Posterior vena cava (tissue), 2 donors: ENCODE measurements at regions not wholly inside any gene's neighbourhood (a gene's known extent, or its start where the extent isn't known, plus 50 kb on each side); places are given as distances from the start of the nearest gene placed in this dataset.
"Not testable (repeated sequence)": the region's sequence is repeated elsewhere in the genome, so short reads cannot be mapped to it uniquely, and the experiment has no call there.

Experiments
- DNase-seq: peaks from one replicate; pipeline ENCODE4 v3.0.0-alpha.2; 2020; ENCODE audit warnings: low spot score
- intact Hi-C, 2 donors: fragments of 100-400 bp; cut with DNase I; formaldehyde crosslinking; loops; one replicate each; pipeline versions ENCODE4 v1.14.1 to v1.14.2; 2022 to 2023
- donor health status: DM: yes; HTN: yes; CAD: no.
- donor health status: DM: yes; HTN: yes; CAD: no.

DNA sequence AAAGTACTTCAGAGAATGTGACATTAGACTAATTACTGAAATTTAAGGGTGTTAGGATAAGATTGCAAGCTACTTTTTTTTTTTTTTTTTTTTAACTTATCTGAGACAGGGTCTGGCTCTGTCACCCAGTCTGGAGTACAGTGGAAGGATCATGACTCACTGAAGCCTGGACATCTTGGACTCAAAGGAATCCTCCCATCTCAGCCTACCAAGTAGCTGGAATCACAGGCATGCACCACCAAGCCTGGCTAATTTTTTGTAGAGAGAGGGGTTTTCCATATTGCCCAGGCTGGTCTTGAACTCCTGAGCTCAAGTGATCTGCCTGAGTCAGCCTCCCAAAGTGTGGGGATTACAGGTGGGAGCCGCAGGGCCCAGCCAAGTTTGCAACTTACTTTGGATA is 1246.0 kb upstream of the ZEB2 start:
- intact Hi-C loops: no loop called here
- no peak for DNase-seq

DNA sequence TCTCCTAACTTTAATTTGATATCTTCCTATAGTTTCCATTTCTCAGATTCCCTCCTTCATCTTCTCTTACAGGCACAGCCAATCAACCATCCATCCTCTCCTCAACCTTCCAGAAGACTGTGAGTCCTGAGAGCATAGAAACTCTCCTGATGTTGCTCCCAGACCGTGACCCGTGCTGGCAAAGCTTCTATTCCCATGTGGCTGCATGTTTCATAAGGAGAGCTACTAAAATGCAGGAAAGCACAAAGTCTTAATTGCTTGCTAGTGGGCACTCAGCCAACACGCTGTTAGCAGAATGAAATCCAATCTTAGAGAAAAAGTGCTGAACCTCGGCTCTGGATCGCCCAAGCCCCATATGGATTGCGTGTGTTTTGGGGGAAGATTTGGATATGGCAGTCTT is 1244.7 kb upstream of the ZEB2 start:
- intact Hi-C loops: no loop called here
- DNase-seq: no peak

DNA sequence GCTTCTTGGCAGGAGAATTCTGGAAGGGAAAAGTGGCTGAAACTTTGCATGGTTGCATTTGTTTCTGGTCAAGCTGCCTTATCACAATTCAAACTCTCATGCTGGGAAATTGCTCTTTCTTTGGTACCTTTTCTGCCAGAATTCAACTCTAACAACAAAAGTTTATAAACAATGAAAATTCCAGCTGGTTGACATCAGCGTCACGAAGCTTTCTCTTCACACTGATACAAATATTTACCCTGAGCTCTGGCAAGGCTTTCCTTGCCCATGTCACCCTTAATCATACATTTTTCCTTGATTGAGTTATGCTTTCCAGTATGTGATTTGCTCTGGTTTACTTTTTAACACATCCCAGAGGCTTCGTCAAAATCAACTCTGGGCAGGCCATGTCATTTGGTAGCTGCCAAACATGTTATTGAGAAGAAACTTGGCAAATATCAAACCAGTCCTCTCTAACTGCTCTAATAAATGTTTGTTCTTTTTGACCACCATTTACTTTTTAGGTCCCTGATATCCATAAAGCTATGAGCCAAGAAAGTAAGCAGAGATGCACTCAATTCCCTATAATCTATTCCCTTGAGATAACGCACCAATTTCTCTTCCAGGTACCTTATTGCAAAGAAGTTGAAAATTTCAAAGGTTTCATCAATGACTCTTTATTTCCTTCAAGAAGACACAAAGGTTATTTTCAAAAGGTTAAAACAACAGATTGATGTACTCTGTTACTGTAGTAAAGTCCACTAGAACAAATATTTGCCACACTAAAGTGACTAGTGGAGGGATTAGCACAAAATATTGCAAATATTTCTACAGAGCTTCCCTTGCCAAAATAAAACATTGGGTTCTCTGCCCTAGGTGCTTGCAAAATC is 1241.1 kb upstream of the ZEB2 start:
- intact Hi-C loops: no loop called here
- no peak for DNase-seq

DNA sequence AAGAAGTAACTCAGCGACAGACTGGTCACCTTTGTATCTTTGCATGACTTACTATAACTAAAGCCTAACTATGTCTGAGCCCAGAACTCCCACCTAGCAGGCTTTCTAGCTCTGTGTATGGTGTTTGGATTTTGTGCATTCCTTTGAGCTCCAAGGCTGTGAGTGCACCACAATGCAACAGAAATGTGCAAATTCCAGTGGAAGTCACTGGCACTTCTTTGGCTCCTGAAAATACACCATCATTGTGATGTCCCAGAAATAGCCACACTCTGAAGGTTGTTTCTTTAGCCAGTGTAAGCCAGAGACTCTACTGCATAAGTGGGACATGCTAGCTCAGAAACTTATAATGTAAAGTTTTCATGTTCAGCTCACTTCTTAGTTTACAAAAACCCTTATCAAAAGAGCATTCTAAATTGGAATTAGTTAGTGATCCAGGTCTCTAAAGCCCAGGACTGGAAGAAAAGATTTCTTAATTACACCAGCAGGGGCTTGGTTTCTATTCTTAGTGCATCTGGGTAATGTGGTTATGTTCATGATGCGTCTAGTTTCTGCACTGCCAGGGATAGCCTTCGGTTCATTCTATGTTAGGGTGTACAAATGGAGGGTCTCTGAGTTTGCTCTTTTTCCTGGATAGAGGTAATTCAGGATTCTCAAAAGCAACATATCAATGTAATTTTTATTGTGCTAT is 1239.5 kb upstream of the ZEB2 start:
- no peak for DNase-seq
- intact Hi-C loops: loop anchor here in 1 of 2 donors (10.0 kb wide), 1 partner anchor 1245 kb away; no protein-coding TSS in a partner anchor

DNA sequence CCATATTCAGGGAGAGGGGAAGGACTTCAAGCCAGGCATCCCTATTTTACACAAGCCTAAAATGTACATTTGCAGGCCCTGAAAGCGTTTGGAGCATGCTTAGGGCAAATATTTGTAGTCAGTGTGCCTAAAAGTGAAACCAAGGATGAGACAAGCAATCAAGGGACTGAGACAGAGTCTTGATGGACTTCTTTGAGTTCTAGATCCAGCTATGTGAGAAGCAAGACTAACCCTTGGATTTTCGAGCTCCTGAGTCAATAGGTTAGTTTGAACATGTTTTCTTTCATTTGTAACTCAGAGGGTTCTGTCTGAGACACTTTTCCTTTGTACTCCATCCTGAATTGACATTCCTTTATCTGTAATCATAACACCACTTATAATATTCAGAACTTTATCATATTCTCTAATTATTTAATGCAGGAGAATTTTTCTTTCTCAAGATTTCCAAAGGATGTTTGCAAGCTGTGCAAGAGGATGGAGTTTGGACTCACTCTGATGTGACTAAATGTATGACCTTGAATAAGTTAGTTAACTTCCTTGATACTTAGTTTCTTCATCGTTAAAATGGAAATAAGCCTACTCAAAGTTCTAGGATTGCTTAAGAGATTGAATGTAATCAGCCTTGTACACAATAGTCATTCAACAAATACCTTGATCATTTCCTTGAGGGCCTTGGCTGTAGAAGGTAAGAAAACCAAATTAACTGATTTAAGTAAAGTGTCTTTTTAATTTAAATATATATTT is 1237.8 kb upstream of the ZEB2 start:
- DNase-seq: no peak
- intact Hi-C loops: loop anchor here in 1 of 2 donors (10.0 kb wide), 1 partner anchor 1243 kb away; no protein-coding TSS in a partner anchor

DNA sequence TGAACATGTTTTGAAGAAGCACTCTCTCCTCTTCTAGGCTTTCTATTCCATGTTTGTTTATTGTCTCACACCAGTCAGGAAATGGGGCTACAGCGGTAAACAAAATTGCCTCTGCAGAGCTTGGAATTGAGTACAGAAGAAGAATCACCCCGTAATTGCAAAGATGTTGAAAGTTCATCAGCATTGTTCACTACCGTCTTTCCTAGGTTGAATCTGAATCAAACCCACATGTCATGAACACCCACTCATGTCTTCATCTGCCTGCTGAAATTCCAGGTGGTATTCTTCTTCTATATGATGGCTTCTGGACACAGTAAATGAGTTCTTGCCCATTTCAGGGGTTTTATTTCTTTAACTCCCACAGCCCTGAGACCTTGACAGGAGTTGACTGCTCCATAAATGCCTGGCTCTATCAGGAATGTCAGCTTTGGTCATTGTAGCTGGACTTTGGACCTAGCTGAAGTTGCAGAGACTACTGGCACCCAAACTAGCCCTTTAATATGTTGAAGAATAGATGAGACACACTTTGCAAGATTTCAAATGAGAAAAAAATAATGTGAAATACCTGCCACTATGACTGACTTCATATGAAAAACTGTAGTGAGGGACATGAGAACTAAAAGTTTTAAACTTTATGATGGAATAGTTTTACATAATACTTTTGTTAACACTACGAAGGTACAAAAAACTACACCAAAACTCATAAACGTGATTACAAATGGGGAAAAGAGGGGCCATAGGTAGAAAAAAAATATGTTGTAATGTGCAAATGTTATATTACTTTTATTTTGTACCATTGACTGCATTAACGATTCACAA is 1235.3 kb upstream of the ZEB2 start:
- intact Hi-C loops: loop anchor here in 1 of 2 donors (10.0 kb wide), 1 partner anchor 1240 kb away; no protein-coding TSS in a partner anchor
- DNase-seq: no peak

DNA sequence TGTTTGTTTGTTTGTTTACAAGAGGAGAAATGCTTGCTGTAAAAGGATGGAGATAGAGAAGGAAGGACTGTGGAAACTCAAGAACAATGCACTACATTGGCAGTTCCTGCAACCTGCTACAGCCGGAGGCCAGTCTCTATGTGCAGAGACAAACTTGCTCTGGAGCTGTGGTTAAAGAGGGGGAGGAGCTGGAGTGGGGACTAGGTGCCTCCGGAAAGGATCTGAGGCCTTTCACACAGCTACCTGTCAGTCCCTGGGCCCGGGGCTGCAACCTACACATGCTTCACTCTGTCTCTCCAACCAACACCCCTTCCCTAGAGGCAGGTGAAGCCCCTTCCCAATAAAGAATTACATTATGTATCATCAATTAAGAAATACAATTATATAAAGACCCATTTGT is 1234.0 kb upstream of the ZEB2 start:
- DNase-seq: peak; percentile 64
- intact Hi-C loops: loop anchor here in 1 of 2 donors (10.0 kb wide), 1 partner anchor 1239 kb away; no protein-coding TSS in a partner anchor

DNA sequence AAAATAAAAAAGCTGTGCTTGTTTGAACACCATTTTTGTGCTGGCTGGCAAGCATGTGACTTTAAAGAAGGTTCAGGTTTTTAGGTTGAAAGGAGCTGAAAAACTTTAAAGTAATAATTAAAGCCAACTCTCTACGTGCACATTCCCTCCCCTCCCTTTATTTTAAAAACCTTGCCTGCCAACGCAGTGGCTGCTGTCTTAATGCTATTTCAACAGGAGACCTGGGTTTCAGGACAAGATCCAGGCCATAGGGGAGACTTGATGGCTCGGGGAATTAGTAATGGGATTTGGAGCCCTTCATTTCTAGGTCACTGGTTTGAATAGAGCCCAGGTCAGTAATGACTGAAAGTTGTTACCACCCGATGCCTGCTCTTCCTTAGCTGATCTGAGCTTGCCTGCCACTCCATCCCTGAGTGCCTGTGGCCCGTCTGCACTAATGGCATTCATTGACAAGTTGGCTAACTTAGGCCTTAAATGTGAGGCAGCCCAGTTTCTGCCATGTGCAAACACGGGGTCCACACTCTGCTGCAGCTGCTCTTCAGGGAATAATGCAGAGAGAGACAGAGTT is 1233.2 kb upstream of the ZEB2 start:
- DNase-seq: no peak
- intact Hi-C loops: loop anchor here in 1 of 2 donors (10.0 kb wide), 1 partner anchor 1238 kb away; no protein-coding TSS in a partner anchor

DNA sequence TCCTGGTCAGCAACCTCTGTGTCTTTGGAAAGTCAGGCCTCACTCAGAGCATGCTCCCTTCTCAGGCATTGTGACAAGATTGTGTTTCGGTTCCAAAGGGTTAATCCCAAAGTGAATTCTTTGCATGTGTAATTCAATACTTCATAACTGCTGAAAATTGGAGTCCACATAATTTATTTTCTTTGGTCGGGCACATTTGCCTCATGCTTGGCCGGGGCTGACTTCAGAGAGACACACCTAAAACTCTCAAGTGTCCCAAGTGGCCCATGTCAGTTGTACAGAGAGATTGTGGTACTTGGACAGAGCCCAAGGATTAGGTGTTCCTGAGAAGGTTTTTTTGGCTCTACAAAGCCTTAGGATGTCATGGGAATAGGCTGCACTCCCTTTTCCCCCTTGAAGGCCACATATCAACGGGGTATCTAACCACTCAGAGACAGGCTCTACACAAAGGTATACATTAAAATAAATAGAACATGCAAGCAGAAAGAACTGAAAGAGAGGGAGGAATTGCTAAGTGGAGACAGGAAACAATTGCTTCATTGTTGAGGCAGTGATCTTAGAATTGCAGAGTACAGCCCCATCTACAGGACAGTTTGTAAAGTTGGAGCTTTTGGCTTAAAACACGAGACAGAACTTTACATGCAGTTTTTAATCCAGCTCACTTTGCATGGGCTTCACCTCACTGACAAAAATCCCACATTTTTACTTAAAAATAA is 1232.3 kb upstream of the ZEB2 start:
- intact Hi-C loops: loop anchor here in 1 of 2 donors (10.0 kb wide), 1 partner anchor 1237 kb away; no protein-coding TSS in a partner anchor
- no peak for DNase-seq

DNA sequence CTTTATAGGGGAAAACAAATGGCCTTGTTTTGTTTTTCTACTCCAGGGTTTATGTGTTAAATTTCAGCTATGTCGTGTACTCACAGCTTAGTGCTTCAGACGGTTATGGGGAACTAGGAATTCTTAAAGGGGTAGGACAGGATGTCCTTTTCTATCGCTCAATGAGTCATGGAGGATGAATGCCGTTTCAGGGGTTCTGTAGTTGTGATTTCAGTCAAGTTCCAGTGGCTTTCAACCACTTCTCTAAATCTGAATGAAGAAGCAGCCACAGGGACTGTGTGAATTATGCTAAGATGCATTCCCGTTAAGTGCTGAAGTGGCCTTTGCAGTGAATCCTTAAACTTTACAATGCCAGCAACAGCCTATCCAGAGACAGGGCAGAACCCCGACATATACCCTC is 1231.7 kb upstream of the ZEB2 start:
- no peak for DNase-seq
- intact Hi-C loops: loop anchor here in 1 of 2 donors (10.0 kb wide), 1 partner anchor 1237 kb away; no protein-coding TSS in a partner anchor

DNA sequence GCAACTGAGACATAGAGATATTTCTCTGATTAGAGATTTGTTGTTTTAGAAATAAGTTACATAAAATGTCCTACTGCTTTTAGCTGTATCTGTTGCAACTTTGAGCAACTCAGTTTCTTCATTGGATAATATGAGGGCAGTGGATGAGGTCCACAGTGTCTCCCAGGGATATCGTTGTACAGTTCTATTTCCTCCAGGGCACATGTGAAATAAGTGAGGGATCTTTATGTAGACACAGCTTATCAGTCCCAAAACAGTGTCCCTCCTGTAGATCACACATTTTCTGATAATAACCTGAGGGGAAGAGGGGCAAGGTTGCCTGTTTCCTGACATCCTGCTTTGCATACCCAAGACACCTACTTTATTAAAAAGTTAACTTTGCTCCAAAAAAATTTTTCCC is 1231.2 kb upstream of the ZEB2 start:
- DNase-seq: no peak
- intact Hi-C loops: loop anchor here in 1 of 2 donors (10.0 kb wide), 1 partner anchor 1236 kb away; no protein-coding TSS in a partner anchor

DNA sequence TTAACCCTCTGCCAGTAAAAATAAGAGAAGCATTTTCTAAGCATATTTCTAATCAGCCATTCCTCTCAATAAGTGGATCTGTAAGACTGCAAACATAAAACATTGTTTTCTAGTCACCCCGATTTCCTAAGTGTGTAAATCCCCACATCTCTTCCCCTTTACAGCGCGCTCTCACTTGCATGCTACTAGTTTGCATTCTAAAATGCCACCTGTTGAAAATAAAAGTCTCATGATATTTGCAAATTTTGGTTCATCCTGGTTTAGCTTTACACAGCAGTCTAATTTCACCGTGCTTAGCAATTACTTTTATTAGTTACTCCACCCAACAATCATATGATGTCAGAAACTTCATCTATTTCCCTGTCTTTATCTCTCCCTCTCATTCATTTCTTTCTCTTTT is 1230.7 kb upstream of the ZEB2 start:
- no peak for DNase-seq
- intact Hi-C loops: loop anchor here in 1 of 2 donors (10.0 kb wide), 1 partner anchor 1236 kb away; no protein-coding TSS in a partner anchor

DNA sequence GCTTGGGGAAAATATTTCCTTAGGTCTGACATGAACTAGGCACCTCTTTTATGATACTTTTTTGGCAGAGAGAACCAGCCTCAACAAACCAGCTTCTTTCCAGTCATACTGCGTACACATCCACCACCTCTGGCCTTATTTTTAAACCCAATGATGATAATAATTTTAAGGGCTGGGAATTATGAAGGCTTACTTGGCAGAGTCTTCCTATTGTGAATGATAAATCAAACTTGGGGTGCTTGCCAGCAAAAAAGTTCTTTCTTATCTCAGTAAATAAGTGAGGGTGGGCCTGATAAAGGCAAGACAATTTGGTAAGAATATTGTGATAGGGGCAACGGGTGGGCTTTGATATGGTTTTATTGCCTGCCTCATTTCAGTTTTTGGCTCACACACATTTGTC is 1230.2 kb upstream of the ZEB2 start:
- intact Hi-C loops: loop anchor here in 1 of 2 donors (10.0 kb wide), 1 partner anchor 1235 kb away; no protein-coding TSS in a partner anchor
- DNase-seq: no peak

DNA sequence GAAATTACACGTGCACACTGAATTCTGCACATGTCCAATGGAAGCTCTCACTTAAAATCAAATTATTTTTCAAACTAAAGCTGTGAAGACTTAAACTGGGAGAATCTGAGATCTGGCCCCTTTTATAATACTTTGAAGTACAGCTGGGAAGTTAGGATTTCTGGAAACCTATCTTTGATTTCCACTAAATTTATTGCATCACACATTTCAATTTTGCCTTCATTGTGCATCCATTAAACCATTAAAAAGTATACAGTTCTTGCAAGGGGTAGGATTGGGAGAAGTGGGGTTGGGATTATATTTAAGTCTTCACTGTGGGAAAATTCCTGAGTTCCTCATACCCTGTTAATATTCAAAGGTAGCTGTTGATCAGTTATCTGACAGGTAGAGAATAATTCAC is 1229.6 kb upstream of the ZEB2 start:
- intact Hi-C loops: loop anchor here in 1 of 2 donors (10.0 kb wide), 1 partner anchor 1355 kb away; no protein-coding TSS in a partner anchor

DNA sequence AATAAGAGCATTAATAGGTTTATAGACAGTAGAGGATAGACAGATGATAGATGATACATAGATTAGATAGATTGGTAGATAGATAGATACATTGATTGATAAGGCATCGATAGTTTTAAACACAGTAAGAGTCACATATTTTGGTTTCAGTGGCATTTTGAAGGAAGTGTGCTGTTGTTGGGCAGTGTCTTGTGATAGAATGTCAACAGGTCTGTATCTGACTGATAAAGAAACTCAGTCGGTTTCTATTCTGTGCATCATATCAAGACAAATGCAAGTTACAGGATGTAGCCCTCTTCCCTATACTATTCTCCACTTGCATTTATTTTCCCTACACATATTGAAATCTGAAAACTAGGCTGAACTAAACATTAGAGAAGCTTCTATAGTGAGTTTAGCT is 1229.0 kb upstream of the ZEB2 start:
- DNase-seq: no peak
- intact Hi-C loops: loop anchor here in 1 of 2 donors (10.0 kb wide), 1 partner anchor 1354 kb away; no protein-coding TSS in a partner anchor

More for the DNA sequence above, 1229.6 kb upstream of the ZEB2 start:
- DNase-seq: no peak

DNA sequence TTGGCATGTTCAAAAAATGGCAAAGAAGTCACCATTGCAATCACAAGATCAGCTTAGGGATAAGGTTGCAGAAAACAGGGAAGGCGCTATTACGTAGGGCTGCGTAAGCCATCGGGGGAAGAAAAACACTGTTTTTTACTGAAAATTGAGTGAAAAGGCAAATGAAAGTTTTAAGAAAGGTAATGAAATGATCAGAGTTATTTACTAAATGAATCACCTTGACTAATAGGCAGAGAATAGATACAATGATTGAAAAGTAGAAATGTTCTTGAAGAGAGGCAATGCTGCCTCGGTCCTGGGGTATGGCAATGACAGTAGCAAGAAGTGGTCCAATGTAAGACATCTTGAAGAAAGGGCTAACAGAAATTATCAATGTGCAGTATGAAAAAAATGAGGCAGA is 1227.8 kb upstream of the ZEB2 start:
- no peak for DNase-seq
- intact Hi-C loops: loop anchor here in 1 of 2 donors (10.0 kb wide), 1 partner anchor 1353 kb away; no protein-coding TSS in a partner anchor

DNA sequence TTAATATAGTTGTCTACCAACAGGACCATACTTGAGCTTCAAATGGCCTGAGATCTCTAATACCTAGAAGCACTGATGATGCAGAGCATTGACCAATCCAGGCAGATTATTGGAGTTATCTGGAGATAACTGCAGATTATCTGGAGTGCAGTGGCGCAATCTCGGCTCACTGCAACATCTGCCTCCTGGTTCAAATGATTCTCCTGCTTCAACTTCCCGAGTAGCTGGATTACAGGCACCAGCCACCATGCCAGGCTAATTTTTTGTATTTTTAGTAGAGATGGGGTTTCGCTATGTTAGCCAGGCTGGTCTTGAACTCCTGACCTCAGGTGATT is 1225.4 kb upstream of the ZEB2 start:
- intact Hi-C loops: loop anchor here in 1 of 2 donors (10.0 kb wide), 1 partner anchor 1351 kb away; no protein-coding TSS in a partner anchor
- DNase-seq: not testable (repeated sequence)
